ENCODE measurements at regions not wholly inside any gene's neighbourhood (a gene's known extent, or its start where the extent isn't known, plus 50 kb on each side); places are given as distances from the start of the nearest gene placed in this dataset.

DNA sequence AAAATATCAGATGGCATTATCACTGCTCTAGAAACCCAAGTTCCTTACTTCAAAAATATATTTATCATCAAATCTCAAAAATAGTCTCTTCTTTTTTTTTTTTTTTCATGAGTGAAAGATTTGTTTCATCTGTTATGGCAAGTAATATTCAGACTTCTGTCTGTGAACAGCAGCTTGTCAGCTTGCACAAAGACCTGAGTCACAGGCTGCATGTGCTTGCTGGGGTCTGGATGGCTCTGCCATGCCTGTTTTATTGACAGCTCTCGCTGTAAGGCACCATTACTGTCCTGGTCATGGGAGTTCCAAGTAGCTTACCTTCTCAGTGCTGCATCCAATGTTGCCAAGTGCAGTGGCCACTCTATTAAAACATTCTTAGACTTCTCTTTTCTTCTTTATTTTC, 456.4 kb downstream of the GADD45G start:
- H3K9me3 ChIP-seq (ENCODE audit: control insufficient read depth, low read length): no peaks in the 10 kb centered on the region
- Mint-ChIP-seq H3K4me3 (no peak overlapping the region), H3K36me3 (ENCODE audit: low read depth) (no peaks in the 10 kb centered on the region), H3K4me1 (no peaks in the 10 kb centered on the region), H3K27me3 (ENCODE audit: insufficient read depth) (no peaks in the 10 kb centered on the region), H3K9me3 (no peaks in the 10 kb centered on the region), H3K27ac (no peak overlapping the region)
- TF ChIP-seq, protein P1, sequence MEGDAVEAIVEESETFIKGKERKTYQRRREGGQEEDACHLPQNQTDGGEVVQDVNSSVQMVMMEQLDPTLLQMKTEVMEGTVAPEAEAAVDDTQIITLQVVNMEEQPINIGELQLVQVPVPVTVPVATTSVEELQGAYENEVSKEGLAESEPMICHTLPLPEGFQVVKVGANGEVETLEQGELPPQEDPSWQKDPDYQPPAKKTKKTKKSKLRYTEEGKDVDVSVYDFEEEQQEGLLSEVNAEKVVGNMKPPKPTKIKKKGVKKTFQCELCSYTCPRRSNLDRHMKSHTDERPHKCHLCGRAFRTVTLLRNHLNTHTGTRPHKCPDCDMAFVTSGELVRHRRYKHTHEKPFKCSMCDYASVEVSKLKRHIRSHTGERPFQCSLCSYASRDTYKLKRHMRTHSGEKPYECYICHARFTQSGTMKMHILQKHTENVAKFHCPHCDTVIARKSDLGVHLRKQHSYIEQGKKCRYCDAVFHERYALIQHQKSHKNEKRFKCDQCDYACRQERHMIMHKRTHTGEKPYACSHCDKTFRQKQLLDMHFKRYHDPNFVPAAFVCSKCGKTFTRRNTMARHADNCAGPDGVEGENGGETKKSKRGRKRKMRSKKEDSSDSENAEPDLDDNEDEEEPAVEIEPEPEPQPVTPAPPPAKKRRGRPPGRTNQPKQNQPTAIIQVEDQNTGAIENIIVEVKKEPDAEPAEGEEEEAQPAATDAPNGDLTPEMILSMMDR (conservative IDR thresholded peaks at IDR 0.05): no peak
- H3K36me3 ChIP-seq (ENCODE audit: control insufficient read depth, insufficient read depth, low read length): no peaks in the 10 kb centered on the region
- H3K4me3 ChIP-seq (ENCODE audit: low read length): no peak overlapping the region
- no peaks in the 10 kb centered on the region for H3K4me1 ChIP-seq (ENCODE audit: control insufficient read depth, insufficient read depth, low read length)
- 85 to 89% methylated on average over 1 of the region's 1 CpG for WGBS, 2 experiments (ENCODE audit: insufficient coverage in 1 of 2, insufficient read length in 1 of 2)
- no peak overlapping the region for H3K27ac ChIP-seq (ENCODE audit: low read depth, low read length)
- no peak overlapping the region for H3K9ac ChIP-seq (ENCODE audit: extremely low read depth, low read length, poor library complexity, severe bottlenecking)
- H3K27me3 ChIP-seq (ENCODE audit: control insufficient read depth, insufficient read depth, low read length, poor library complexity, severe bottlenecking): no peaks in the 10 kb centered on the region
- DNase-seq: no peak

- no peaks in the 10 kb centered on the region for H3K36me3 Mint-ChIP-seq (ENCODE audit: low read depth)
- H3K27ac Mint-ChIP-seq: no peak overlapping the region
- TF ChIP-seq, protein P1 (conservative IDR thresholded peaks at IDR 0.05): no peak
- no peak overlapping the region for H3K27ac ChIP-seq (ENCODE audit: low read depth, low read length)
- no peak for DNase-seq
- no peaks in the 10 kb centered on the region for H3K27me3 Mint-ChIP-seq (ENCODE audit: insufficient read depth)
- H3K27me3 ChIP-seq (ENCODE audit: control insufficient read depth, insufficient read depth, low read length, poor library complexity, severe bottlenecking): no peaks in the 10 kb centered on the region
- H3K36me3 ChIP-seq (ENCODE audit: control insufficient read depth, insufficient read depth, low read length): no peaks in the 10 kb centered on the region
- H3K9ac ChIP-seq (ENCODE audit: extremely low read depth, low read length, poor library complexity, severe bottlenecking): no peak overlapping the region
- no peaks in the 10 kb centered on the region for H3K4me1 ChIP-seq (ENCODE audit: control insufficient read depth, insufficient read depth, low read length)
- 64 to 88% methylated on average over 1 of the region's 1 CpG for WGBS, 2 experiments (ENCODE audit: insufficient coverage in 1 of 2, insufficient read length in 1 of 2)
- no peaks in the 10 kb centered on the region for H3K9me3 Mint-ChIP-seq
- no peaks in the 10 kb centered on the region for H3K9me3 ChIP-seq (ENCODE audit: control insufficient read depth, low read length)
- no peak overlapping the region for H3K4me3 ChIP-seq (ENCODE audit: low read length)
- H3K4me3 Mint-ChIP-seq: no peak overlapping the region
- H3K4me1 Mint-ChIP-seq: no peaks in the 10 kb centered on the region
Observed at GRCh38 chr9:90062982-90063381, 458.2 kb downstream of the GADD45G start.

- Mint-ChIP-seq H3K27ac (no peak overlapping the region), H3K9me3 (no peaks in the 10 kb centered on the region)
- TF ChIP-seq, protein P1 (conservative IDR thresholded peaks at IDR 0.05): no peak
Observed at GRCh38 chr9:90064248-90064647, 459.4 kb downstream of the GADD45G start.

More at GRCh38 chr9:90064248-90064647, 459.4 kb downstream of the GADD45G start:
- Mint-ChIP-seq H3K36me3 (ENCODE audit: low read depth) (no peaks in the 10 kb centered on the region), H3K4me1 (no peaks in the 10 kb centered on the region), H3K27me3 (ENCODE audit: insufficient read depth) (no peaks in the 10 kb centered on the region), H3K4me3 (no peak overlapping the region)
- H3K9ac ChIP-seq (ENCODE audit: extremely low read depth, low read length, poor library complexity, severe bottlenecking): no peak overlapping the region
- no peak overlapping the region for H3K27ac ChIP-seq (ENCODE audit: low read depth, low read length)
- H3K4me1 ChIP-seq (ENCODE audit: control insufficient read depth, insufficient read depth, low read length): no peaks in the 10 kb centered on the region
- no peak overlapping the region for H3K4me3 ChIP-seq (ENCODE audit: low read length)
- H3K36me3 ChIP-seq (ENCODE audit: control insufficient read depth, insufficient read depth, low read length): no peaks in the 10 kb centered on the region
- 58 to 86% methylated on average over 1 of the region's 2 CpGs for WGBS, 2 experiments (ENCODE audit: insufficient coverage in 1 of 2, insufficient read length in 1 of 2)
- no peaks in the 10 kb centered on the region for H3K9me3 ChIP-seq (ENCODE audit: control insufficient read depth, low read length)
- no peak for DNase-seq
- H3K27me3 ChIP-seq (ENCODE audit: control insufficient read depth, insufficient read depth, low read length, poor library complexity, severe bottlenecking): no peaks in the 10 kb centered on the region

Data from endodermal cell (in vitro differentiated cells).